Peyer's patch (tissue), 4 donors: ENCODE measurements at regions not wholly inside any gene's neighbourhood (a gene's known extent, or its start where the extent isn't known, plus 50 kb on each side); places are given as distances from the start of the nearest gene placed in this dataset.

Experiments used
- CTCF ChIP-seq, 6 experiments: fragments of 450-650 bp in 4 of 6; fragments of 200-600 bp in 2 of 6; sonication (generic) in 1 of 6; IDR thresholded peaks; one replicate each; pipeline ENCODE4 v1.5.1; 2017 to 2019; ENCODE audit warnings: antibody characterized with exemption in 6 of 6, mild to moderate bottlenecking in 3 of 6, moderate library complexity in 1 of 6
- POLR2A ChIP-seq, 2 donors: fragments of 450-650 bp; IDR thresholded peaks; one replicate each; pipeline ENCODE4 v1.5.1; 2017; ENCODE audit warnings: antibody characterized with exemption in 2 of 2, mild to moderate bottlenecking in 2 of 2, moderate library complexity in 2 of 2

- TF ChIP-seq CTCF (IDR thresholded peaks at IDR 0.05) (no peak), POLR2A (IDR thresholded peaks at IDR 0.05) (no peak)
Measured at GRCh38 chr3:177804646-177805045, 607.4 kb upstream of the TBL1XR1 start.
